Activated CD8-positive, alpha-beta memory T cell treated with anti-CD3 and anti-CD28 coated beads for 36 hours (primary cell): ENCODE measurements at regions not wholly inside any gene's neighbourhood (a gene's known extent, or its start where the extent isn't known, plus 50 kb on each side); places are given as distances from the start of the nearest gene placed in this dataset.

Experiments
- CTCF ChIA-PET: fragments of 350-600 bp; sonication (Branson Sonifier 250); formaldehyde crosslinking; loops from one replicate; lab custom pipeline; 2021; ENCODE audit warnings: antibody characterized with exemption; lab: Charles Lee
- POLR2A ChIA-PET: fragments of 350-600 bp; sonication (Branson Sonifier 250); formaldehyde crosslinking; loops from one replicate; lab custom pipeline; 2021; ENCODE audit warnings: antibody characterized with exemption; lab: Charles Lee

DNA sequence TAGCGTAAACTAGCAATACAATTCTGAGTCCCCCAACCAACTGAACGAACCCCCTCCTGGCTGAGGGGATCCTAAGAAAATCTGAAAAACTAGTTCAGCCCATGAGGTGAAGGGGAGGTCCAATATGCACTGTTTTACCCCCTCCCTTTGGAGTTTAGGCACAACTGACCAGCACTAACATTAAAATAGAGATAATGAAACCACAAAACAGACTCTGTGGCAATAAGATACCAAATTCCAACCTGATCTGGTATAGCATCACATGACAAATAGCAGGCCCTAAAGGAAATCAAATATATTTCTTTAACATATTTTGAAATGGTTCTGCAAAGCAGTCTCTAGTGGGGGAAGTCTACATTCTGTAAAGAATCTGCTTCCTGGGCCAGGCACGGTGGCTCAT is 522.5 kb downstream of the TYW1 start:
- POLR2A ChIA-PET, result no interaction called here
- CTCF ChIA-PET, result no interaction called here

DNA sequence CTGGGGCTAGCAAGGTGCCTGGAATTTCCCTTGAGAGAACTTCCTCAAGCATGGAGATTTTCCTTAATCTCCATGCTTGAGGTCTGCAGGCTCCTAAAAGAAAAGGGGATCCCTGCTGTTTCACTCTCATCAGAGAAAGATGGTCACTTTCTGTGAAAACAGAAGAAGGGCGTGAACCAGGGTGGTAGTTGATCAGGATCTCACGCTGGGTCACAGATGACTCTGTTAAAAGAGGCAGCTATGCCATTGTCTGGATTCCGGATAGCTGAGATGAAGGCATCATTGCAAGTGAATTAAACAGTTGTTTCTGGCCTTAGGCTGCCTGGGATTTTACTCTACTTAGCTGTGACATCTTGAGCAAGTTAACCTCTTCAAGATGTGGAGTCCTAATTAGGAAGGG is 525.9 kb downstream of the TYW1 start:
- ChIA-PET CTCF (no interaction called here), POLR2A (no interaction called here)

DNA sequence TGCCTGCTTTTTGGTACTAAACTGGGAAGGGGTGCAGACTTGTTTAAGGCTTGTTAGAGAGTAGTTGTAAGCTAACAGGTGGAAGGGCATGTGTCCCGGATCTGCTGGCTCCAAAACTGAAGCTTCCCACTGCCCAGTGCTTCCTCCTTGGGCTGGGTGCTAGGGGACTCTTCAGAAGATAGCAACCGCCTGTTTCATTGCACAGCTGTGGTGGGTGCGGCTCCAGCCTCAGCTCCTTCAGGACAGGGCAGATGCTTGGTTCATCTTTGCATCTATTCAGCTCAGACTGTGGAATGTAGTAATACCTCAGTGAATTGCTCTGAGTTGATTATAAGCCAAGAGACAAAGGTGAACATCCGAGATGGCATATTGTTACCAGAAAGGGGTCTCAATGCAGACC is 527.1 kb downstream of the TYW1 start:
- ChIA-PET CTCF (no interaction called here), POLR2A (no interaction called here)

DNA sequence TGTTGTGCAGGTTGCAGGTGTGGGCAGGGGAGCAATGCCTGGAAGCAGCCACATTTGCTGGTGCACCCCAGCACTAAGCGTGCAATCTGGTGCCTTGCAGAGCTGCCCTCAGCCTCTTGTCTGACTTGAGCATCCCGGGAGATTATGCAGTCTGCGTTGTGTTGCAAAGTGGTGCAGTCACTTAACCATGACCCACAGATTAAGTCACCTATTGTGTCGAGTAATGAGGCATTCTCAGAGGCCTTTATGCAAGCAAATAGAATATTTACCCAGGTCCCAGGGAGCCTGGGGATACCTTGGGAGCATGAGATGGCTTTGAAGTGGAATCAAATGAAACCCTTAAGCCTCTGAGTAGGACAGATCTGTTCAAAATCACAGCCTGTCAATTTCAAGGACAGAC is 529.0 kb downstream of the TYW1 start:
- ChIA-PET CTCF (no interaction called here), POLR2A (no interaction called here)

DNA sequence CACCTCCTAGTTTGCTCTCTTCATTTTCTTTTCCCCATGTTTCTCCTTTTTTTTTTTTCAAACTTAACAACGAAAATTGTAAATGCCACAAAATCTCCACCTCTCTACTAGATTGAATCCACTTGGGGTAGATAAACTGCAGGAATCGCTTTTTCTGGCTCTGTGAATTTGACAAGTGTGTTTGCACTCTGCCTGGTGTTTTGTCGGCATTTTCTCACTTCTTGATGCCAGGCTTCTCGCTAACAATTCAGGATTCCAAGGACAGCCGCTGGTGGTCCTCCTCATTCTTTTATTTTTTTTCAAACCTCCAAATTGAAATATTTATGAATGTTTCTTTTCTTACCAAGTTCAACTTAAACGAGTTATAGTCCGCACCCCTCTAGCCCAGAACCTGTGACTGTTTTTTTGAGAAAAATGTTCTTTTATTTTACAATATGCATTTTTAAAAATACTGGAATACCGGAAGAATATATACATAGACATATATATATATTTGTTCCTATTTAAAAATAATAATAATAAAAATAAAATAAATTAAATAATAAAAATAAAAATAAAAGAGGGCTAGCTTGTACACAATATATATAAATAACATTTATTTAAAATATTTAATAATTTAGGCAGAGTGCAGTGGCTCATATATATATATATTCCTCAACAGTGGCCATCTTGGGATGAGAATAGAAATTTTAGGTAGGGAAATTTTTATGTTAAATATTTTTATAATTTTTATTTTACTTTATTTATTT is 538.8 kb downstream of the TYW1 start:
- ChIA-PET POLR2A (no interaction called here), CTCF (no interaction called here)

DNA sequence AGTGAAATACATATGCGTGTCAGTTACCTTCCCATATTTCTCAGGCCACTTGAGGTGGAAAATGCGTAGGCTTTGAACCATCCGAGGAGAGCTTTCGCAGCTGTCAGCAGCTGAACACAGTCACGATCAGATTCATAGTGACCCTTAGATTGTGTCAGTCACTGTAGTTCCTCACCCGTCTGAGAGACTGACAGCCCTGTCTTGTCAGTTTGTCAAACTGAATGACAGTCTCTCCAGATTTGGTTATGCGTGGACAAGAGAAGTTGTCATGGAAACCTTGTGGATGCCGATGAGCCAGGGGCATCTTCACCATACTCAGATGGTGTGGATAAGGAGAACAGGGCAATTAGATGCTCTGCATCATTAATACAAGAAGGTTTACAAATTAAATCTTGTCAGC is 546.3 kb downstream of the TYW1 start:
- POLR2A ChIA-PET, result no interaction called here
- CTCF ChIA-PET, result no interaction called here

DNA sequence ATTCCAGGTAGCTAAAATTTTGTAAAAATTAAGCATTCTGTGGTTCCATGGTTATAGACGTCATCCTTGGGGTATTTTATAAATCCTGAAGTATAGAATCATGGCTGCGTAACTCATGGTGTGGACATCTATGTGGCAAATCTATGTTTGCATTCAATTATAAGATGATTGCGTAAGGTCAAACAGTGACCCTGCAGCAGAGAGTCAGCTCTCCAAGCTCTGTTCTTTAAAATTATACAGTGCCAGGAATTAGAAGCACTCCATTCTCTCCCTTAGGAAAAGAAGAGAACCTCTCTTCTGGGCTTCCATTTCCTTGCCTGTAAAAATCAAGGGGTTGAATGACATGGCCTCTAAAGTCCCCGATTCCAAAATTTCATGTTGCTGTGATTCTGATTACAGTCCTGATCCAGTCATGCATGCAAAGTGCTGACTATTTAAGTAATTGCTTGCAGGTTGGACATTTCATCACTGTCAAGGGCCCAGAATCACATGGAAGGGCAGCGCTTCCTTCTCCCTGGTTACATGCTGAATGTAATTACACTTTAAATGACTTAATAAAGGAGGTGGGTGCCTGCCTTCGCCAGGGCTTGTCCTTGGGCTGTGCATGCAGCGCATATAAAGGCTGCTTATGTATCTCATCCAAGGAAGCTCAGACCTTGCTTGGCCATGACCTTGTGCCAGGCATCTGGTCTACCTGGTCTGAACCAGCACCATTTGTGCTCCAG is 550.7 kb downstream of the TYW1 start:
- ChIA-PET POLR2A (no interaction called here), CTCF (no interaction called here)

DNA sequence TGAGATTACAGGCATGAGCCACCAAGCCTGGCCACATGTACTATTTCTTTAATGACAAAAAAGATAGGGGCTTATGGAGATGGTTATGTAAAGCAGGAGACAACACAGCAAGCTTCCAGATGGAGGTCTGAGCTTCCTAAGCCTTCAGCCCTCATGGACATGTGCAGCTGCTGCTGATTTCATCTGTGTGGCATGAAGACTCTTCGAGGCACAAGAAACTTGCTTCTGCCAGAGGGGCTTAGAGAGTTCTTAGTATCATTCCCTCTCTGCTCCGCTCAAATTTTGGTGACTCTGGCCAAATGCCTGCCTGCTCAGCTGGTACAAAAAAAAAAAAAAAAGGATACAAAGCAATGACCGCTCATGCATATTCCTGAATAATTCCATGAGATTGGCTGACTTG is 552.5 kb downstream of the TYW1 start:
- POLR2A ChIA-PET, result no interaction called here
- CTCF ChIA-PET, result no interaction called here

DNA sequence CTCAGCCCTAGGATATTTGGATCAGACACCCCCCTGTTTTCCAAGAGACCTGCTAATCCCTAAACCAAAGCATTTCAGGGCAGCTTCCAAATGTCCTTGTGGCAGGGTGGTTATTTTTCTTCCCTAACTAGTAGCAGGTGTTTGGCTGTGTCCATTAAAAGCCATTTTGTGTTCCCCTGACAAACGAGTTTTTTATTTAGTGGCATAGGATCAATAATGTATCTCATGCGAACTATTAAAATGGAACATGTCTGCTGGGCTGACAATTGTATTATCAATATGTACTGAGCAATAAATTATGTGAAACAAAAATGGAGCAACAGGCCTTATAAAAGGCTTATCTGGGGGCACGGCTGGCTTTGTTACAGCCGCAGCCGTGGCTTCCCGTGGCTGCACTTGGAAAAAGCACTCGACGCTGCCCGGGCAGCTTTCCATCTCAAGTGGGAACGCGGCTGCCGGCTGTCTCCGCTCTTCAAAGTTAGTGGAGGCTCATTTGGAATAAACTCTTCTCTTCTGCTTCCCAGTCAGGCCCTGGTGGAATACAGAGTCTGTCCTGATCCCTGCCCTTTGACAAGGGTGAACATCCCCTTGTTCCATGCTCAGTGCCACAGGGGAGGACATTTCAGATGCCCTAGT is 554.3 kb downstream of the TYW1 start:
- ChIA-PET CTCF (no interaction called here), POLR2A (no interaction called here)

DNA sequence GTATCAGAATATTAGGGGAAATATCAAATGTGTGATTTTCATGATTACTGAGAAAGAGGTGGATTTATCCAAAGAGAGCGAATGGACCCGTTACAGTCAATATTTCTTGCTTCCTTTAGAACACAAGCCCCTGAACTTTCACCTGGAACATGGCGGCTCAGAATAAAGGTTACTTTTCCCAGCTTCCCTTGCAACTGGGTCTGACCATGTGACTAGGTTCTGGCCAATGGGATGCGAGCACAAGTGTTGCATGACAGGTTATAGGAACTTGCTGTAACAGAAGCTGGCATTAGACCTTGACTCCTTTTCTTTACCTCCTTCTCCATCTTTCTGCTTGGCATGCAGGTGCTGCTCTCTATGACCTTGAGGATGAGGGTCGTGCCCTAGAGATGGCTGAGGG is 556.1 kb downstream of the TYW1 start:
- ChIA-PET CTCF (no interaction called here), POLR2A (no interaction called here)

DNA sequence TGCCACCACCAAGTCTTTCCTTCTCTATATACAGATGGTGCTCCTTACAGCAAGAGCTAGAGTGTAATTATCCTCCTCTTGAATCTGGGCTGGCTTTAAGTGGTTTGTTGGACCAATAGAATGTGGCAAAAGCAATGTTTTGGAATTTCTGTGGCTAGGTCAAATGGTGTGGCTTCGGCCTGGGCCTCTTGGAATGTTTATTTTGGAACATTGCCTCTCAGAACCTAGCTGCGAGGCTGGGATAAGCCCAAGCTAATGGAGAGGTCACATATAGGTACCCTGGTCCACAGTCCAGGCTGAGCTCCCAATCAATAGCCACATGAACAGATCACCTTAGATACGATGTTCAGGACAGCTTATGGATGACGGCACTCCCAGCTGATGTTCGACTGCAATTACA is 556.7 kb downstream of the TYW1 start:
- POLR2A ChIA-PET, result no interaction called here
- CTCF ChIA-PET, result no interaction called here

DNA sequence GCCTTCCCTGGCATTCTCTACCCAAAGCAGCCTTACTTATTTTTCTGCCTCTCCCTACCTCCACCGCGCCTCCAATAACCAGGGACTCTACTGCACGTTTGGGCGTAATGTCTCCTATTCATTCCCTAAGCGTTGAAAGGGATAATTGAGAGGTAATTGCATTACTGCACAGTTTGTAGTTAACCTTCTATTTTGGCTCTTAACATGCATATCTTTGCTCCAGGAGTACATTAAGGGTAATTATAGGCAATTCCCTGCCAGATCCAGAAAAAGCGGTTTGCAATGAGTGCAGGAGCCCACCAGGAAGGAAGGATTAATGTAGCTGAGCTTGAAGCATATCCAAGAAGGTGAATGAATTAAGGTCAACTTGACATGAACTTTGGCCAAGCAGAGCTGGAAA is 558.4 kb downstream of the TYW1 start:
- CTCF ChIA-PET, result no interaction called here
- POLR2A ChIA-PET, result no interaction called here

DNA sequence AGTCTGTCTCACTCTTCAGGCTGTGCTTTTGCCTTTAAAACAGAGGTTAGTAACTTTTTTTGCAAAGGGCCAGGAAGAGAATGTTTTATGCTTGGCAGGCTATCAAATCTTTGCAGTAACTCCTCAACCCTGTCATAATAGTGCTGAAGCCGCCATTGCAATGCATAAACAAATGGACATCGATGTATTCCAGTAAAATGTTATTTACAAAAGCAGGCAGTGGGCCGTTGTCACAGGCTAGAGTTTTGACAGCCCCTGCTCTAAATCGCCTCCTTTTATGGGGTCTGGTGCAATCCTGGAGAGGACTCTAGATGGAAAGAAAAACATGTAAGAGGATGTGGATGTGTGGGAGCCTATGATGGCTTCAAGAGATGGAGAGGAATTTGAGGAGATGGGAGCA is 568.3 kb downstream of the TYW1 start:
- ChIA-PET CTCF (no interaction called here), POLR2A (no interaction called here)

DNA sequence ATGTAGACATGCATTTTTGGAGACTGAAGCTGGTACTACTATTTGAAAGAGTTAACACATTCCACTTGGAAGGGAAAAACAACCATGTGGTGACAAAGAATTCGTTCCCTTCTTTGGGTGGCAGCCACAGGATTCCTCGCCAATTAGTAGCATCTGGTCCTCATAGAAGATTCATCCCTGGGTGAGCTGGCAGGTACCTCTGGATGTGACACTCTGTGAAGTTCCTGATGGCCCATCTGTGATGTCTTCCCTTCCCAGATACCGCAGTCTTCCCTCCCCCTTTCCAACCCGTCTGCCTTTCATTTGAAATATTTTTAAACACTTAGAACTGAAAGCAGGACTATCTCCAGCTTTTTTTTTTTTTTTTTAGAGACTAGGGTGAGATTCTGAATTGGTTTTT is 569.5 kb downstream of the TYW1 start:
- CTCF ChIA-PET, result interaction anchor here (0.6 kb wide), 1 partner anchor 99 kb away, joined by 4 read pairs; no protein-coding TSS in a partner anchor
- POLR2A ChIA-PET, result no interaction called here

DNA sequence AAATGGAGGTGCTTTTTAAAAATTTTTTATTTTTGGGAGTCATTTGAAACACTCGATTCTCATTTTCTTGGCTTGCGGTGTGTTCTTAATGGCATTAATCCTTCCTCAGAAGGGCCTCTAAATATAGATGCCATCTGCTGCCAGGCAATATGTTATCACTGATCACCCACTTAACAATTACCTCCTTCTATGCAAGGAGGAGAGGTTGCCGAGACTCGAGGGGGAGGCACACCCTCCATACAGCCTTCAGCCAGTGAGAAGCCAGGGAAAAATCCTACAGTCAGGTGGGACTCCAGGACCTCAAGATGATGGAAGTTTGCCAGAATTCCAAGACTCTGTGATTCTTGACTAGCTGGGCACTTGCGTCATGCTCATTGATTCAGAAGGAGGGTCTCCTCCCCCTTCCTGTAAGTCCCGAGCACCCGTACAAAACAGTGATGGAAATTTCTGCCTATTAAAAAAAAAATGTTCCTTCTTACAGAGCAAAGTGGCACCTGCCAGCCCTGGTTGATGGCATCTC is 574.5 kb downstream of the TYW1 start:
- ChIA-PET POLR2A (no interaction called here), CTCF (no interaction called here)

DNA sequence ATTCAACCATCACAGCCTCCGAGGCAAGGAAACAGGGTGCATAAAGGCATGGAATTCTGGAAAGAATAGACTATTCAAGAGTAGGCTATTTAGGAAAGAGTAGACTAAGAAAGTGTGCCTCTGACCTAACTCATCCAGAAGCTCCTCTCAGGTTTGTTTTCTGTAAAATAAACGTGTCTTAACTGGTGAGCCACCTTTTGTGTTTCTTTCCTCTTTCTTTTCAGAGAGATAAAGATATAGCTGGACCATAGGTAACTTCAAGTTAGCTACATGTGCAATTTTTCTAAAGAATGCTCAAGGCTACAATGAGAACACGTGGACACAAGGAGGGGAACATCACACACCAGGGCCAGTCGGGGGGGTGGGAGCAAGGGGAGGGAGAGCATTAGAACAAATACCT is 577.0 kb downstream of the TYW1 start:
- ChIA-PET POLR2A (no interaction called here), CTCF (no interaction called here)

DNA sequence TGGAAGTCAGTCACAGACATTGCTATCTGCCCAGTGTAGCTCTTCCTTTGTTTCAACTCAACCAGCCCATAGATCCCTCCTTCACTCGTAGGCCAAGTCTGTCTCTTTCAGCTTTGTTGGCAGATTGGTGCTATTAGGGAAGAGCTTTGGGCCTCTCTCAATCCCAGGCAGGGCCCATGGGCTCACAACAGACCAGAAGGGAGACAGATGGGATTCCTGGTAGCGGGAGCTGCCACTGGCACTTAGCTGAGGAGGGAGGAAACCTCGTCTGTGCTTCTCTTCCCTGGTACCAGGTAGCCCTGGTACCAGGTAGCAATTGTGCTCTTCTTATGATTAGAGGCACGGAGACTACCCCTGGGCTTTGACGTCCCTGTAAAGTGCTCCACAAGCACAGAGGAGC is 592.0 kb downstream of the TYW1 start:
- ChIA-PET CTCF (no interaction called here), POLR2A (no interaction called here)

DNA sequence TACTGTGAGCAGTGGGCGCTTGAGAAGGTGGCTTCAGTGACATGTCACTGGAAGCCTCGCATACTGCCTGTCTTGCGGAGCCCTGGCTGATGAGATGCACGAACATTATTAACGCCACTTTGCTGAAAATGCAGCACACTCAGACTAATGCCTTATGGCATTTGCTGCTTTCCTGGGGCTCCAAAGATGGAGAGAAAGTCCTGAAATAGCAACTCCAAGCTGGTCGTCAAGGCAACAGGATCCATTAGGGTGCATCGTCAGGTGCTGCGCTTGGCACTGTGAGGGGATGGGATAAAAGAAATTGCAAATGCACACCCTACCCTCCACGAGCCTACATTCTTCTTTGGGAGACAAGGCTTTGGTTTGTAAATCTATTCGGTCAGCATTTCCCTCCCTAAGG is 592.5 kb downstream of the TYW1 start:
- ChIA-PET CTCF (no interaction called here), POLR2A (no interaction called here)

DNA sequence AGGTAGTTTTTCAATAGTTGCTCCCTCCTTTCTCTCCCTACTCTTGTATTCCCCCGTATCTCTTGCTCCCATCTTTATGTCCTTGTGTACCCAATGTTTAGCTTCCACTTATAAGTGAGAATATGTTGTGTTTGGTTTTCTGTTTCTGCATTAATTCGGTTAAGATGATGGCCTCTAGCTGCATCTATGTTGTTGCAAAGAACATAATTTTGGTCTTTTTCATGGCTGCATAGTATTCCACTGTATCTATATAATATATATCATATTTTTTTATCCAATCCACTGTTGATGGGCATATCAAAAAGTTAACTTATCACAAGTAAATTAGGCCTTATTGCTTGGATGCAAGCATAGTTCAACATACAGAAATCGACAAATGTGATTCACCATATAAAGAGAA is 594.0 kb downstream of the TYW1 start:
- ChIA-PET CTCF (no interaction called here), POLR2A (no interaction called here)

DNA sequence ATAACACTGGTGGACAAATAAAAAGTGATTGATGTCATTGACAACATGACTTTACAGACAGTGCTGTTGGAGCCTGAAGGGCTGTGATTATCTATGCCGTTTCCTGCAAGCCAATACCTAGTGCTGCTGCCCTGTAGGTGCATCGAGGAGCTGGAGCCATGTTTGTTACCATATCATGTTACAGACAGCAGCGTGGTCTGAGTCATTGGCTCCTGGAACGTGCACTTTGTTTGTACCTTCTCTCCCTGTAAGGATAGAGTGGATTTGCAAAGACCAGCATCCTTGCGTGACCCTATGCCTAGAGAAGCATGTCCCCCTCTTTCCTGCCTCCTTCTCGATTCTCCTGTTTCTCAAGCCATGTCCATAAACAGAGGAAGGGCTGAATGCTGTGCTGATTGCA is 597.2 kb downstream of the TYW1 start:
- ChIA-PET CTCF (no interaction called here), POLR2A (no interaction called here)
